ENCODE measurements at regions not wholly inside any gene's neighbourhood (a gene's known extent, or its start where the extent isn't known, plus 50 kb on each side); places are given as distances from the start of the nearest gene placed in this dataset.

DNA sequence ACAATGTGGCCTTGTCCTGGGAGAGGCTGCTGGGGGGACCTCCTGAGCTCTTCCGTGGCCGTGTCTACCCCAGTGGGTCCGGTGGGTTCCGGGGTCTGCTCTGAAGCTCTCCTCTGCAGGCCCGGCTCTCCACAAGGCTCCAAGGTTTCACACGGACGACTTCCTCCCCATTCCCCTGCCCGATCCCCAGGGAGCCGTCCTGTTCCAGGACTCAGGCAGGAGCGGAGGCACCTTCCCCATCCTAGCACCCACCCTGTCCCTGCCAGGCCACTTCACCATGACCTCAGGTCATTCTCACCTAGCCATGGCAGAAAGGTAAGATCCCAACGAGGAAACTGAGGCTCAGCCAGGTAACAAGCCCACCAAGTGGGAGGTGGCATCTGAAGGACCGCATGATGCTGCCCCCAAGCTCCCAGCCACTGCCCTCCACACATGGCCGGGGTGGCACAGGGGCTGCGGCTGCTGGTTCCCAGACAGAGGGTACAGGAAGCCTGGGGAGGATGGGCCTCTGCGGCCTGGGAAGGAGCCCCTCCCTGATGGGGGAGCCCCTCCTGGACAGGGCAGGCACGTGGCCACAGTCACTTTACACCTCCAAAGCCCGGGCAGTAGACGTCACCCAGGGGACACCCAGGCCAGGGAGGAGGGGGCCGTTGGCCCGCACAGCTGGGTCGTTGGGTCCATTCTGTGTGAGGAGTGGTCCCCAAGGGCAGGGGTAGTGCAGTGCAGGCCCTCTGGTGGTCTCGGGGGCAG, 274.0 kb downstream of the NDUFA10 start:
- Histone ChIP-seq H3K79me2 (ENCODE audit: control insufficient read depth, insufficient read depth, low read length) (no peaks in the 10 kb centered on the region), H3K4me2 (ENCODE audit: control insufficient read depth, insufficient read depth) (no peak overlapping the region), H4K20me1 (ENCODE audit: control insufficient read depth, insufficient read depth) (no peaks in the 10 kb centered on the region), H3K27me3 (replicated peaks in 1 of 2; ENCODE audit: control insufficient read depth in 2 of 2, insufficient read depth in 2 of 2, low read length in 1 of 2) (no peaks in the 10 kb centered on the region), H3K36me3 (ENCODE audit: control insufficient read depth in 2 of 2, insufficient read depth in 2 of 2, low read length in 1 of 2) (no peaks in the 10 kb centered on the region), H3K4me3 (no peak overlapping the region), H3K9ac (ENCODE audit: control insufficient read depth, insufficient read depth, low read length) (no peak overlapping the region), H3K4me1 (ENCODE audit: control insufficient read depth, insufficient read depth, low read length) (no peaks in the 10 kb centered on the region), H3K27ac (ENCODE audit: control insufficient read depth, insufficient read depth) (no peak overlapping the region), H3K9me3 (replicated peaks; ENCODE audit: control insufficient read depth, insufficient read depth, low read length) (no peaks in the 10 kb centered on the region), H2AFZ (ENCODE audit: control insufficient read depth, low read depth, low read length) (no peak overlapping the region)
- intact Hi-C loops (cut with micrococcal nuclease; ENCODE audit: unreplicated experiment) = no loop called here
- 30% methylated on average over 21 of the region's 22 CpGs for WGBS (ENCODE audit: insufficient coverage, insufficient replicate concordance, low lambda C conversion rate, missing lambda C conversion rate)
- CTCF ChIA-PET = no interaction called here
- RAD21 ChIA-PET (ENCODE audit: unreplicated experiment) = no interaction called here
- in situ Hi-C loops (cut with MboI) = no loop called here
- POLR2A ChIA-PET = no interaction called here
- FAIRE-seq (no peak), ATAC-seq (no peak), DNase-seq (ENCODE audit: low read depth, low spot score) (no peak)
- BruUV-seq (replicated peaks) = no TSS peak
- TF ChIP-seq EED (IDR thresholded peaks at IDR 0.05; ENCODE audit: low read depth) = no peak
- TF ChIP-seq, protein P1, sequence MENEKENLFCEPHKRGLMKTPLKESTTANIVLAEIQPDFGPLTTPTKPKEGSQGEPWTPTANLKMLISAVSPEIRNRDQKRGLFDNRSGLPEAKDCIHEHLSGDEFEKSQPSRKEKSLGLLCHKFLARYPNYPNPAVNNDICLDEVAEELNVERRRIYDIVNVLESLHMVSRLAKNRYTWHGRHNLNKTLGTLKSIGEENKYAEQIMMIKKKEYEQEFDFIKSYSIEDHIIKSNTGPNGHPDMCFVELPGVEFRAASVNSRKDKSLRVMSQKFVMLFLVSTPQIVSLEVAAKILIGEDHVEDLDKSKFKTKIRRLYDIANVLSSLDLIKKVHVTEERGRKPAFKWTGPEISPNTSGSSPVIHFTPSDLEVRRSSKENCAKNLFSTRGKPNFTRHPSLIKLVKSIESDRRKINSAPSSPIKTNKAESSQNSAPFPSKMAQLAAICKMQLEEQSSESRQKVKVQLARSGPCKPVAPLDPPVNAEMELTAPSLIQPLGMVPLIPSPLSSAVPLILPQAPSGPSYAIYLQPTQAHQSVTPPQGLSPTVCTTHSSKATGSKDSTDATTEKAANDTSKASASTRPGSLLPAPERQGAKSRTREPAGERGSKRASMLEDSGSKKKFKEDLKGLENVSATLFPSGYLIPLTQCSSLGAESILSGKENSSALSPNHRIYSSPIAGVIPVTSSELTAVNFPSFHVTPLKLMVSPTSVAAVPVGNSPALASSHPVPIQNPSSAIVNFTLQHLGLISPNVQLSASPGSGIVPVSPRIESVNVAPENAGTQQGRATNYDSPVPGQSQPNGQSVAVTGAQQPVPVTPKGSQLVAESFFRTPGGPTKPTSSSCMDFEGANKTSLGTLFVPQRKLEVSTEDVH (IDR thresholded peaks at IDR 0.05; ENCODE audit: low read depth, partially characterized antibody) = no peak
- no peak for TF ChIP-seq SUZ12 (IDR thresholded peaks at IDR 0.05; ENCODE audit: unreplicated experiment)
- SMC1A ChIA-PET (ENCODE audit: uncharacterized antibody, unreplicated experiment) = no interaction called here

All from GM12878 (cell line).